HEK293T (cell line): ENCODE measurements at regions not wholly inside any gene's neighbourhood (a gene's known extent, or its start where the extent isn't known, plus 50 kb on each side); places are given as distances from the start of the nearest gene placed in this dataset.

Experiments used
- ARNT ChIP-seq: fragments of 450-650 bp; IDR thresholded peaks from 2 replicates; pipeline ENCODE4 v1.6.1; 2017; ENCODE audit warnings: mild to moderate bottlenecking
- FOXA1 ChIP-seq: fragments of 450-650 bp; IDR thresholded peaks from 2 replicates; pipeline ENCODE4 v1.6.1; 2016; ENCODE audit warnings: mild to moderate bottlenecking

DNA sequence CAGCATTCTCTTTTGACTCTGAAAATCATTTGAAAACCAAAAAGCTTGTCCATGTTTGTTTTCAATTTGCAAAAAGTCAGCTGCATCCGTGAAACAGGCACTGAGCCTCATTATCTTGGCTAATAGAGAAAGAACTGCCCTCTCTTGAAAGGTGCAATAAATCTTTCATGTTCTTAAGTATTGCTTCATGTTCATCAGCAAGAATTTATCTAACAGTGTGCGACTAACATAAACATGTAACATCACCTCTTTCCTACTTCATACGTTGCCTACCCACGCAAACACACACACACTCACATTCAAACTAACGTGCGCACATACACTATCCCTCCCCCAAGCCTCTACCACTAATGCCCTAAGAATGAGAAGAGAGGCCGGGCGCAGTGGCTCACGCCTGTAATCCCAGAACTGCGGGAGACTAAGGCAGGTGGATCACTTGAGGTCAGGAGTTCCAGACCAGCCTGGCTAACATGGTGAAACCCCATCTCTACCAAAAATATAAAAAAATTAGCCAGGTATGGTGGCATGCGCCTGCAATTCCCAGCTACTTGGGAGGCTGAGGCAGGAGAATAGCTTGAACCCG, 629.7 kb upstream of the ZNF608 start:
- TF ChIP-seq ARNT: 0 out of 2 replicates have a peak, but pooled peaks have one; percentile 20
- no peak for TF ChIP-seq FOXA1
